ENCODE measurements at regions not wholly inside any gene's neighbourhood (a gene's known extent, or its start where the extent isn't known, plus 50 kb on each side); places are given as distances from the start of the nearest gene placed in this dataset.

- no peak for DNase-seq
- ATAC-seq = no peak
- intact Hi-C loops (cut with DNase I) = no loop called here
- Histone ChIP-seq H3K9me3 (no peaks in the 10 kb centered on the region), H3K36me3 (replicated peaks in 1 of 2; ENCODE audit: insufficient read depth in 1 of 2, low read depth in 2 of 2) (no peaks in the 10 kb centered on the region), H3K27me3 (no peaks in the 10 kb centered on the region), H3K4me3 (no peak overlapping the region), H3K4me1 (peaks cover 5% of the 10 kb centered on the region), H3K27ac (no peak overlapping the region)
- TF ChIP-seq CTCF (IDR thresholded peaks at IDR 0.05) (no peak), POLR2A (IDR thresholded peaks at IDR 0.05) (no peak)
- WGBS, 2 donors = 90 to 100% methylated on average over 1 of the region's 1 CpG
These were observed 276.6 kb upstream of the LRTM1 start for GRCh38 chr3:55204417-55204816.

GRCh38 chr3:55203546-55203945 is 275.7 kb upstream of the LRTM1 start:
- Histone ChIP-seq H3K36me3 (replicated peaks in 1 of 2; ENCODE audit: insufficient read depth in 1 of 2, low read depth in 2 of 2) (no peaks in the 10 kb centered on the region), H3K27me3 (no peaks in the 10 kb centered on the region), H3K9me3 (no peaks in the 10 kb centered on the region), H3K4me3 (no peak overlapping the region), H3K27ac (no peak overlapping the region), H3K4me1 (peaks cover 5% of the 10 kb centered on the region)
- intact Hi-C loops (cut with DNase I) = no loop called here
- no peak for TF ChIP-seq POLR2A (IDR thresholded peaks at IDR 0.05)
- TF ChIP-seq CTCF (IDR thresholded peaks at IDR 0.05) = no peak
- ATAC-seq (no peak), DNase-seq (no peak)
- 72 to 78% methylated on average over 4 of the region's 4 CpGs for WGBS, 2 donors

GRCh38 chr3:55203006-55203405 is 275.1 kb upstream of the LRTM1 start:
- 31 to 35% methylated on average over 4 of the region's 4 CpGs for WGBS, 2 donors
- no peaks in the 10 kb centered on the region for H3K27me3 ChIP-seq
- H3K4me3 ChIP-seq = no peak overlapping the region
- DNase-seq = no peak
- H3K27ac ChIP-seq = no peak overlapping the region
- no peaks in the 10 kb centered on the region for H3K9me3 ChIP-seq
- intact Hi-C loops (cut with DNase I) = no loop called here
- peaks cover 5% of the 10 kb centered on the region for H3K4me1 ChIP-seq
- no peak for ATAC-seq
- no peaks in the 10 kb centered on the region for H3K36me3 ChIP-seq (replicated peaks in 1 of 2; ENCODE audit: insufficient read depth in 1 of 2, low read depth in 2 of 2)
- no peak for TF ChIP-seq CTCF (IDR thresholded peaks at IDR 0.05)
- TF ChIP-seq POLR2A (IDR thresholded peaks at IDR 0.05) = no peak

GRCh38 chr3:55202326-55202725 is 274.5 kb upstream of the LRTM1 start:
- H3K27ac ChIP-seq = no peak overlapping the region
- TF ChIP-seq POLR2A (IDR thresholded peaks at IDR 0.05) = no peak
- TF ChIP-seq CTCF (IDR thresholded peaks at IDR 0.05) = no peak

GRCh38 chr3:55201779-55202178 is 273.9 kb upstream of the LRTM1 start:
- Histone ChIP-seq H3K27ac (no peak overlapping the region), H3K9me3 (no peaks in the 10 kb centered on the region), H3K27me3 (no peaks in the 10 kb centered on the region), H3K4me1 (peaks cover 5% of the 10 kb centered on the region), H3K4me3 (no peak overlapping the region), H3K36me3 (replicated peaks in 1 of 2; ENCODE audit: insufficient read depth in 1 of 2, low read depth in 2 of 2) (no peaks in the 10 kb centered on the region)
- ATAC-seq (no peak), DNase-seq (no peak)
- 81 to 85% methylated on average over 7 of the region's 7 CpGs for WGBS, 2 donors
- intact Hi-C loops (cut with DNase I) = no loop called here
- TF ChIP-seq CTCF (IDR thresholded peaks at IDR 0.05) (no peak), POLR2A (IDR thresholded peaks at IDR 0.05) (no peak)

More at GRCh38 chr3:55202326-55202725, 274.5 kb upstream of the LRTM1 start:
- no peaks in the 10 kb centered on the region for H3K36me3 ChIP-seq (replicated peaks in 1 of 2; ENCODE audit: insufficient read depth in 1 of 2, low read depth in 2 of 2)
- H3K27me3 ChIP-seq = no peaks in the 10 kb centered on the region
- 63 to 69% methylated on average over 2 of the region's 2 CpGs for WGBS, 2 donors
- no peaks in the 10 kb centered on the region for H3K9me3 ChIP-seq
- intact Hi-C loops (cut with DNase I) = no loop called here
- no peak overlapping the region for H3K4me3 ChIP-seq
- ATAC-seq (no peak), DNase-seq (no peak)
- H3K4me1 ChIP-seq = peaks cover 5% of the 10 kb centered on the region

Measured in body of pancreas (tissue), 4 donors.